HG02938 (cell line): ENCODE measurements at regions not wholly inside any gene's neighbourhood (a gene's known extent, or its start where the extent isn't known, plus 50 kb on each side); places are given as distances from the start of the nearest gene placed in this dataset.

Source experiments
- ATAC-seq: cut with Tn5 transposase; IDR thresholded peaks from one replicate; pipeline ENCODE4 v1.9.1; 2021; ENCODE audit warnings: mild to moderate bottlenecking, moderate library complexity; ENCODE audit not compliant: unreplicated experiment

DNA sequence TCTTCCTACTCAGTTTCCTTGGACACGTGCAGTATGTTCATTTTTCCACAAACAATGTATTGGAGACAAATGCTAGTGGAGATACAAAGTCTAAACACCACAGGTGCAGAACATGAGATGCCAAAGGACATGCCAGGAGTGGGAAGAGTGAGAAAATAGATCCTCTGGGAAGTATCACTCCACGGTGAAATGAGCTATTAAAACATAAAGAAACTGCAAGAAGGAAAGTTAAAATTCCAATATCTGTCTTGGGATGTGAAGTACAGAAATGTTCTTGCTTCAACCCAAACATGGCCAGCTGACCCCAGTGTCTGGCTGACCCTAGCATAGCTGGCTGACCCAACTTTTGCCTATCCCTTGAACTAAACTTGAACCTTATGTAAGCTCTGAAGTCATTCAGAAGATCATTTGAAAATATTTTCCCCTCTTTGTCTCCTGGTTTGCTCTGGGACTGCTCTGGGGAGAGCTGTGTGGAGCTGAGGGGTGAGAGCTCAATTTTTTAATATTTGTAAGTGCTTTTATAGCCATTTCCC, 59.5 kb downstream of the FZD1 start:
- no peak for ATAC-seq

DNA sequence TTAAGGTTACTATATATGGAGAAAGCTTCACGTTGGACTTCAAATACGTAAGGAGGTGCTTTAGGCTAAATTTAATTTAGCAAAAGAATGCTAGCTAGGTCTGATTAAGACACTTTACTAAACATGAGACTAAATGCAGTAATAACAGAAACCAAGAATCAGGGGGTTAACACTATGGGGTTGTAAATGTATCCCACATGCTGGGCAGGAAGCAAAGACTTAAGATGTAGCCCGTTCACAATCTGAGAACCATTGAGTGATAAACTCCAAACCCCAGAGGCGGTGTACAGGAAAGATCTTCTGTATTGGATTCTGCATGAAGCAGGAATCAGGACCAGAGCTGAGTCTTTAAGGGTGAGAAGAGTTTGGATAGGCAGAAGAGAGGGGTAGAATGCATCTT, 60.4 kb downstream of the FZD1 start:
- ATAC-seq, result no peak

DNA sequence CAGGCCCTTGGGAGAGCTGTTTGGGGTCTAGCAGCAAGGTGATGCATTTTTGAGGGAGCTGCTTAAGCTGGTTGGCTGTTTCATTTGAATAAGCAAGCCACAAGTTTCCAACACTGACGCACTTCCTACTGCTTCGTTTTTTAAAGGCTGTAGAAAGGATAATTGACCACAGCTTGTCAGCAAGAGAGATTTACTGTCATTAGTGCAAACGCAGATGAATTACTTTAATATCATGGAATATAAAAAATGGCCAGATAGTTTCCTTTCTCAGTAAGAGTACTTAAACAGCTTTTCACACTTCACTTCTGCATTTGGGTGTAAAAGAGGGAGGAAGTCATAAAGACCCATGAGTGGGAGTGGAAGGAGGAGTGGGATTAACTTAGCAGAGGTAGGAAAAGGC, 61.5 kb downstream of the FZD1 start:
- ATAC-seq, result no peak

DNA sequence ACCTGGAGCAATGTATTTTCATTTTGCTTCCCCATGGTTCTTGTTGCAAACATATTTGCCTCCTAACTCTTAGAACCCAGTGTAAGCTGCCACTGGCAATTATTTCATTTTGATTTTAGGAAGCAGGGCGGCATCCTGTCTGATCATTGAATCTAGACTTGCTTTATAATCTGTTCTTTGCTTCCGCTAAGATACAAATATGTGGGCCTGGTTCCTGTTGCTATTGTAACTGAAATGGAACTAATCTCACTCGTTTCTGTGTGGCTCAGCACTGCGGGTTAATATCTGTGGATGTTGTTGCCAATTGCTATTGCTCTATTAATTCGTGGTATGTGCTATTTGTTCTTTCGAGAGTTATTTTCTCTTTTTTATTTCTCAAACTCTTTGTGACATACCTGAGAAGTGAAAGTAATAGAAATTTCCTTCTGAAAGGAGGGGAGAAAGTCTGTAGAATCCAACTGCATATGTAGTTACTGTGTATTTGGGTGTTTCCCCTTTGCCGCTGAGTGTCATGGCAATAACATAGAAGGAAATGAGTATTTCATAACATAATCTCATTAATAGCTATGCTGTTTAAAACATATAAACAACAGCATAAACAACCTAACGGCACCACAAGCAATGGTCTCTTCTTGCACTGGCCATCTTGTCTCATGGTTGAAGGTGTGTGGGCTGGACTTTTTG, 62.4 kb downstream of the FZD1 start:
- no peak for ATAC-seq

DNA sequence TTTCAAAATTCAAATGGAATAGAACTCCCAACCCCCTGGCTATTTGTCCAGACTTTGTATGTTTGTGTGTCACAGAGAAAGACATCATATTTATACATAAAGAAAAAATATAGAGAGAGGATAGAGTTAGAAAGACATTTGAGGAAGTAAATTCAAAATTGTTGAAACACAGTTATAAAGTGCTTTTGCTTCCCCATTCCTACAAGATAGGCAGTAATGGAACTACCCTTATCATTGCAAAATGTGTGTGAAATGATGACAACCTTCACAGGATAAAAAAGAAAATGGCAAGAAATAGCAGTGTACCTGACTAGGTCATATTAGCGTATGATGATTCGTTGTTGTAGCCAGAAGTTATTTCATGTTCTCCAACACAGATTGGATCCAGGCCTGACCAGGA, 63.1 kb downstream of the FZD1 start:
- no peak for ATAC-seq

DNA sequence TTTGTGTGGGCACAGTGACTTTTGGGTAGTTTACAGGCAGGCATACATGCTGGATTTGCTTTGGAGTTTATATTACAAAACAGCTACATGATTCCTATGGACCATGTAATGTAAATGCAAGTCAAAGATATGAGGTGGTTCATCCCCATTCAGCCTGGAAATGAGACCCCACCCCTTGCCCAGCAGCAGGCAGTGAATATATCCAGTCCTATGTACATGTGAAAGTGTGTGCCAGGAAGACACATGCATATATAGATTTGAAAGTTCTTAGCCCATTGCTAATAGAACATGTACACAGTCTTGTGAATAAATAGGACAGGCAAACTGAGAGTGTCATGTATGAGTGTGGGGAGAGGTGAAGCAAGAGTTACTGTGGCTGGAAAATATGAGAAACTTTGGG, 65.3 kb downstream of the FZD1 start:
- ATAC-seq, result no peak

DNA sequence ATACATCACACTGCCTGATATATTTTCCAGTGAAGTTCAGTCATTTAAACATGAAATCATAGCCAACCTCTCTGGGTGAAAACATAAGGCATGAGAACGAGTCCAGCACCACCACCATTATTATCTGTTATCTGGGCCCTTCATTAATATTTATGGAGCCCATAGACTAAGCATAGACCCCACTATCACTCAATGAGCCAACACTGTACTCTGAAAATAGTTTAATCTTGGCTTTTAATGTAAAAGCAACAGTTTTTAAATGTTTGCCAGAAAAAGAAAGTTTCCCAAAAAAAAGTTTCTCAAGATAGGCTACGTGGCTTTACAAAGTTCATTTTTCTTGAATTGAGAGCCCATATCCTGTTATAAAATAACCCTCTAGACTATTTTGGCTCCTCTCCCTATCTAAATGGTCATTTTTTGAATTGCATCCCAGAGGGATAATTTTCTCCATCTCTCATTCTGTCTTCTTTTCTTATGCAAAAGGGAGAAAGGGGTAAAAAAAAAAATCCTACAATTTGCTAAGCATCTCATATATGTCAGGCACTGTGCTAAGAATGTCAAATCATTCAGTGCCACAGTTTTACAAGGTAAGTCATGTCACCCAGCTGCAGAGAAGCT, 66.1 kb downstream of the FZD1 start:
- no peak for ATAC-seq

DNA sequence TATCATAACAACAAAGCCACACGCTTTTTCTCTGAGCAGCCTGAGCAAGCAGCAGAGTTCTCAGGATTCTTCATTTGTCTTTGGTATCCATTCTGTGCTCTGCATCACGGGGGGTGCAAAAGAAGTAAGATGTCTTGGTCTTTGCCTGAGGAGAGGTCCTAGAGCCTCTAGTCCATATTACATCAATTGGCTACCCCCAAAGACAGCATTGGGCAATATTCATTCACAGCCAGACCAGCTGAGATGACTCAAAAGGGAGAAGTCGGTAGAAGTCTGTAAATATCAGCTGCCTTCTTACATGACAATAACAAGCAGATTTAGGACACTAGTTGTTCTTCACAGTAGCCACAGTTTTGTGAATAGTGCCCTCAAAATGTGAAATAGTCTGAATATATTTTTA, 66.6 kb downstream of the FZD1 start:
- no peak for ATAC-seq

DNA sequence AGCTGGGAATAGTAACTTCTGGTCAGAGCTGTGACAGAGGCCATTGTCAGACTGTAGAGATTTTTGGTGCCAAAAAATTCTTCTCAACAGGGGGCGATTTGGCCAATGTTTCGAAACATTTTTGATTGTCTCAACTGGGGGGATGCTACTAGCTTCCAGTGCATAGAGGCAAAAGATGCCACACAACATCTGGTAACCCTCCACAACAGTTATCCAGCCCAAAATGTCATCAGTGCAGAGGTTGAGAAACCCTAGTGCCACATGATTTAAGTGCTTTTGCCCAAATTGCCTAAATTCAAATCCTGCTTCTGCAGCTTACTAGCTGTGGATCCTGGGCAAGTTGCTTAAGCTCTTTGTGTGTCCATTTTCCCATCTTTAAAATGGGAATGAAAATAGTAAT, 71.9 kb downstream of the FZD1 start:
- ATAC-seq, result no peak

DNA sequence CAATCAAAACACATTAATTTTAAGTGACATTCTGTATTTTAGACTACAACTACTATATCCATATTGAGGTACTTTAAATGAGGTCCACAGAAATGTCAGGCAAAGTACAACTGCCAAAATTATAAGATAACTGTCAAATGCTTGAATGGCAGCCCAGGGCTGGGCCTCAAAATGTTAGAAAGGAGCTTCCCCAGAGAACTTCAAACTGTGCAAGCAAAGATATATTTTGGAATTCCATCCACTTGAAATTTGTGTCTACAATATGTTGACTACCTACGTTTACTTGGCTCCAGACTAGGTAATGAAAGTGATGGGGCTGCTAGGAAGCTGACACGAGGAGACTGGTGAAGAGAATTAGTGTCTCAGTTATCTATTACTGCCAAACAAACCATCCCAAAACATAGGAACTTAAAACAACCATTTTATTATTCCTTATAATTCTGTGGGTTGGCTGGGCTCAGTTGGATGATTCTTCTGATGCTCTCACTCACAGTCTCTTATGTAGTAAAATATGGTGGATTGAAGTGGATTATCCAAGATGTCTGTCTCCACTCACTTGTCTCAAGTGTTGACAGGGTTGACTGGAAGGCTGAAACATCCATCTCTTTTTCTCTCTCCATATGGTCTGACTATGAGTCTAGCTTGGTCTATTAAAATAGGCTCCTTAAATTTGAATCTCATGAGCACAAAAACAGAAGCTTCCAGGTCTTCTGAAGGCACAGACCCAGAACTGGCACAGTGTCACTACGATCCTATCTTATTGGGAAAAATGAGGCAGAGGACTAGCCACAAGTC, 74.2 kb downstream of the FZD1 start:
- no peak for ATAC-seq

DNA sequence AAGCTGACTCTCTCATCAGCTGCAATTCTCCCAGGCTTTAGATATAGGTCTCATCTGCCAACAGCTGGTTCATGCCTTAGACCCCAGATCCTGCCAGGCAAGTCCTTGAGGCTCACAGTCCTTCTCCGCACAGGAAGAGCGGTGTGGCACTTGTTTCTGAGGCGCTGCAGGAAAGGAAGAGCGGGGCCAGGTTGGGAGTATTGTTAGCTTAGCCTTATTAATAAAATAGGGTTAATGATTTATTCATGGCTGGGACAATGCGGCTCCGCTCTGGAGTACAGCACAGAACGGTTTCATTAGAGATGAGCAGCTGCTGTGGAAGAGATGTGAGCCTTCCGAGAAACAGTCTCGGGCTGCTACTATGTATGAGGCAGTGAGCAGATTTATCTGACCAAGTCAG, 78.1 kb downstream of the FZD1 start:
- no peak for ATAC-seq

DNA sequence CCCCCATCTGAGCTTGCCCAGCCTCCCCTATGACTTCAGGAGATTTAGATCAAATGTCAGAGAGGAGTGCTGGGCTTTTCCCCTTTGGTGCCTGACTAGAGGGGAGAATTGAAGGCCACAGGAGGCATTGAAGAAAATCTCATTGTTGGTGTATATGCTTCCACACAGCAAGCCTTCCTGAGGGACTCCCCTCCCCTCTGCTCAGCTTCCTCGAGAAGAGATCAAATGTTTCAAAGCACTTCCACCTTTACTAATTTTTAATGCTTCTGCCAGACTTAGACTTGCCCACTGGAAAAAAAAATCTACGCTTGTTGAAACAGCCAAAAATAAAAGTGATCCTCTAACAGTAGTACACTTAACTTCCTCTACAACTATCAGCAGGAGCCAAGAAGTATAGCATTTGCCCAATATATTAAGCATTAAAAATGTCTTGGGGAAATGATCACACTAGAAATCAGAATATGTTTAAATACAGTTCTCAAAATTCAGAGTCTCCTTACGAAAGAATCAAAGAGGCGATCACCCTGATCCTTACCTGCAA, 79.3 kb downstream of the FZD1 start:
- ATAC-seq, result no peak

DNA sequence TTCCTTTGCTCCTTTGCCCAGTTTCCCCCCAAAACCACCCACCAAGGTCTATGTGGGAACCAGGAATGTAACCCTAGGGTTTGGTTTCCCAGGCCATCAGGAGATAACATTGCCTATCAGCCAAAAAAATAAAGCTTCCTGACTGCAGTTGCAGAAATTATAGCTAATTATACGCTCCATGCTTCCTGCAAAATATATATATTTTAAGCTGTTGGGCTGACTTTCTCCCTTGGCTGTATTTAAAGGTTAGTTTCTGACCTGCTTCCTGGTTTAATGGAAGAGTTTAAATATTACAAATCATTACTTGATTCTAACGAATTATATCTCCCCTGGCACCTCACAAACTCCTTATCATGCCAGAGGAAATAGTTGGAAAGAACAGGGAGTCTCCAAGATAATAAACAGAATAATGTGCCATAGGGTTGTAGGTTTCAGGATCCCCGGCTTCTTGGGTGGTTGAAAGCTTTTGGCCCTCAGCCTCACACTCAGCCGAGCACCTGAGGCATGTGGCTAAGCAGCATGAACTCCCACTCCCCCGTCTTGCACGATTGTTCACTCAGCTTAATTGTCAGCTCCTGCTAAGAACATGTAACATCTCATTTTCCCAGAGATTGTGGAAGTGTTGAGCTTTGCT, 79.9 kb downstream of the FZD1 start:
- no peak for ATAC-seq

DNA sequence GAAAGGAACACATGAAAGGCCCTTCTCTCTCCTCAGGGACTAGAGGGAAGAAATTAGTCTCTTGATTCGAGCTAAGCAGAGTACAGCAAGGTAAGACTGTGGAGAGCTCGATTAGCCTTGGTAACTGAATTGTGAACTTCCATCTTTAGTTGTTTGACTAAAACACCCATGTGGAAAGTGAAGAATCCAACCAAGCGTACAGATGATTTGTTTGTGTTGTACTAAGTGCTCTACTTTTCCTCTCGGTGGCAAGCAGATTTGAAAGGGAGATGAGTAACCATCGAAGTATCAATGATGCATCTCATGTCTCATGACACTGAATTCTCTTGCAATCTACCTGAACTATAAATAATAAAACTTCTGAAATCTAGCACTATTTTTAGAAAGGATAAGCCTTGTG, 80.7 kb downstream of the FZD1 start:
- ATAC-seq, result no peak

DNA sequence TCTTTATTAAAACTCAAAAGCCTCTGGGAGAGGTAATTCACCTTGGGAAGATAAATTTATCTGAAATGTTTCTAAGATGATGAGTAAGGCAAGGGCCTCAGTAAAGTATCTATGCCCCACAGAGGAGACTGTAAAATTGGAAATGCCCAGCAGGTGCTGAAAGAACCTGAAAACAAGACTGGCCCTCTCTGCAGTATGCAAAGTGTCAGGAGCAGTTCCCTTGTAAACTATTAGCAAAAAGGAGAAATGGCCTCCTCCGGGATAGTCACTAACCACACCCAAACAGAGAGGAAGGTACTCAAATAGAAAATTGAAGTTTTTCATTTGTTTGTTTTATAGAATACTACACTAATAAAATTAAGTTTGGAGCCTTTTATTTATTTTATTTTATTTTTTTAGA, 81.2 kb downstream of the FZD1 start:
- no peak for ATAC-seq

DNA sequence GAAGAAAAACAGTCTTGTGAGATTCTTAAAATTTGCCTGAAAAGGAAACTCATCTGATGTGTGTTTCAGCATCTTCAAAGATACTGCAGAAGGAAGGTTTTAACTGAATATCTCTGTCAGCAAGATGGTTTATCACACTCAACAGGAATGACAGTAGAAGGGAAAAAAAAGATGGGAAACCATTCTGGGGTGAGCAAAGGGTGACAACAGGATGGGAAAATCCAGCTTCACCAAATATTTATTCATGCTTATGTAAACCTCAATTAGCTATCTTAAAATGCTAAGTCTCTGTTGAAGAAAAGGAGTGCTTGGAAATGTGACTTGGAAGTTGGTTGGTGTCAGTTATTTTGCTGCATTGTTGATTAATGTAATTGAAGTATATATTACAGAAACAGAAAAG, 82.2 kb downstream of the FZD1 start:
- no peak for ATAC-seq

DNA sequence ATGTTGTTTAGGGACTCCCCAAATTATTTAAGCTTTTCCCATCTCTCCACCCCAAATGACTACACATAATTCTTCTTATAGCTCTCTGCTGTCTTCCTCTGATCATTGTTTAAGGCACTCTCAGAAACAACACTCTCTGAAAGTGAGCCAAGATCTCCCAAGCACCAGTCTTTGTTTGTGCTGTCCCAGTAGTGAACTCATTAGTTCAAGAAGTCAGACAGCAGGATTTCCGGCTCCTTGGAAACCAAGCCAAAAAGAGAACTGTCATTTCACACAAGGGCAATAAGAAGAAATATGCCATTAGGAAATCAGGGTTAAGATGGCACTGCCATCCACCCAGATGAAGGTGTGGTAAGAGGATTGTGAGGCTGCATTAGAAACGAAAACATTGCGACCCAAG, 83.1 kb downstream of the FZD1 start:
- ATAC-seq, result no peak

DNA sequence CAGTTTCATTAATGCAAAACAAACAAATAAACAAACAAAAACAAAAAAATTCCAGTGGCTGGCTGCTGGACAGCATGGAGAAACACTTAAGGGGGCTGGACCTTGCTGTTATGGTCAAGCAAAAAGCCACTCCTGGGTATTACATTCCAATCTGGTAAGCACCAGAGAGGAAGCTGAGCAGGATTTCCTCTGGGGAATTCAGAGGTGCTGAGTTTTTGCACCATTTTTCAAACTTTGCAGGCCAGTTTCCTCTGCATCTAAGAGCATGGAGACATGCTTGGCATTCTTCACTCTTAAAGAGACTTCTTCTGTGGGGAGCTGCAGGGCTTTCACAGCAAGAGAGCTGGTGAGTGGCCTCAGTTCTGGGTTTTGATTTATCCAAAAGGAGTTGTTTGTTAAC, 84.5 kb downstream of the FZD1 start:
- no peak for ATAC-seq

DNA sequence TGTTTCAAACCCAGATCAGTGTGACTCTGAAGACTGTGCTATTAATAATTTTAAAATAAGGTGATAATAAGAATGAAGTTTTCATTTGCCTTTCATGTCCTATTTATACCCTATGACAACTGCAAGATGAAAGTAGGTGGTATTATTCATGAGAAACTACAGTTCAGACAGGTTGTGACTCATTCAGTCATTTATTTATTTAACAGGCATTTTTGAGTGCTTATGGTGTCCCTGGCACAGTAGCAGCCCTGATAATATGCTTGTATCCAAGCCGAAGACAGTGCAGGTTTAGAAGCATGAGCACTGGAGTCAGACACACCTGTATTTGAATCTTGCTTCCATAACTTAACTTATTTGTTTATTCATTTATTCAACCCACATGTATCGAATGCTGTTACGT, 87.1 kb downstream of the FZD1 start:
- ATAC-seq, result no peak

DNA sequence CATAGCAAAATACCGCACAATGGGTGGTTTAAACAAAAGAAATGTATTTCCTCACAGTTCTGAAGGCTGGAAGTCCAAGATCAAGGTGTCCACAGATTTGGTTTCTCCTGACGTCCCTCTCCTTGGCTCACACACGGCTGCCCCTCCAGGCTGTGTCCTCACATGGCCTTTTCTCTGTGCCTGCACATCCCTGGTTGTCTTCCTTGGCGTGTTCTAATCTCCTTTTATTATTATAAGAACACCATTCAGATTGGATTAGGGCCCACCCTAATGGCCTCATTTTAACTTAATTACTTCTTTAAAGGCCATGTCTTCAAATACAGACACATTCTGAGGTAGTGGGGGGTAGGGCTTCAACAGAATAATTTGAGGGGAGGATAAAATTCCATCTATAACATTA, 87.9 kb downstream of the FZD1 start:
- no peak for ATAC-seq

DNA sequence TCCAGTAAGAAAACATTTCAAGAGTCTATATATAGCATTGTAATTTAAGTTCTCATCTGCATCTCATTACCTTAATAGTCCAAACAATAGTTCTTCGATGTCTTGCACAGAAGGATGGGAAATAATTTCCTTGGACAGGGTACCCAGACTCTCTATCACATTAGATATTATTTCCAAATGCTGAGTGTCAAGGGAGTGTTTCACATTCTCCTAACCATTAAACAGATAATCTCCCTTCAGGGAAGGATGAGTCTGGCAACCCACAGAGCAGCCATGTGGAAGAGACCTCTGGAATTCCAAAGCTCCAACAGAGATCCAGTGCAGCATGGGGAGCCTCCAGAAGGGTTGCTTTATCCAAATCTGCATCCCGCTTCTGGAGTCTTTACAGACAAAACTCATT, 89.6 kb downstream of the FZD1 start:
- no peak for ATAC-seq
